Stimulated activated CD8-positive, alpha-beta memory T cell treated with anti-CD3 and anti-CD28 coated beads, Interleukin-15, amount 100 ng/mL, for 48 hours (primary cell): ENCODE measurements at regions not wholly inside any gene's neighbourhood (a gene's known extent, or its start where the extent isn't known, plus 50 kb on each side); places are given as distances from the start of the nearest gene placed in this dataset.

Source experiments
- DNase-seq, 2 donors: peaks; one replicate each; pipeline ENCODE4 v3.0.0-alpha.2; 2020; ENCODE audit warnings: low read depth in 2 of 2

GRCh38 chr20:42020316-42020715, 402.1 kb upstream of the CHD6 start:
- no peak for DNase-seq

GRCh38 chr20:42018979-42019378, 400.8 kb upstream of the CHD6 start:
- DNase-seq, result no peak

- DNase-seq, result no peak
These were observed 391.9 kb upstream of the CHD6 start for GRCh38 chr20:42010090-42010489.

GRCh38 chr20:42007251-42007650, 389.1 kb upstream of the CHD6 start:
- DNase-seq, result no peak

- DNase-seq, result no peak
These were observed 387.0 kb upstream of the CHD6 start for GRCh38 chr20:42005211-42005610.

GRCh38 chr20:42003380-42003779, 385.2 kb upstream of the CHD6 start:
- DNase-seq, result no peak

GRCh38 chr20:41998539-41999341, 380.6 kb upstream of the CHD6 start:
- DNase-seq, result no peak

- no peak for DNase-seq
These were observed 378.8 kb upstream of the CHD6 start for GRCh38 chr20:41996951-41997350.

- no peak for DNase-seq
These were observed 374.3 kb upstream of the CHD6 start for GRCh38 chr20:41992481-41992880.

- no peak for DNase-seq
These were observed 373.2 kb upstream of the CHD6 start for GRCh38 chr20:41991412-41991811.

- DNase-seq, result no peak
These were observed 371.9 kb upstream of the CHD6 start for GRCh38 chr20:41989935-41990635.

GRCh38 chr20:41989039-41989679, 371.0 kb upstream of the CHD6 start:
- no peak for DNase-seq

GRCh38 chr20:41984031-41984430, 365.9 kb upstream of the CHD6 start:
- DNase-seq, result no peak

- DNase-seq, result no peak
These were observed 365.0 kb upstream of the CHD6 start for GRCh38 chr20:41983159-41983558.

- no peak for DNase-seq
These were observed 363.6 kb upstream of the CHD6 start for GRCh38 chr20:41981746-41982145.

- DNase-seq, result no peak
These were observed 360.7 kb upstream of the CHD6 start for GRCh38 chr20:41978875-41979274.

- no peak for DNase-seq
These were observed 360.1 kb upstream of the CHD6 start for GRCh38 chr20:41978246-41978790.

GRCh38 chr20:41969656-41970055, 351.5 kb upstream of the CHD6 start:
- DNase-seq, result no peak

GRCh38 chr20:41960166-41960565, 342.0 kb upstream of the CHD6 start:
- DNase-seq, result no peak

- DNase-seq, result no peak
These were observed 340.2 kb upstream of the CHD6 start for GRCh38 chr20:41958391-41958790.

GRCh38 chr20:41956338-41957074, 338.3 kb upstream of the CHD6 start:
- no peak for DNase-seq

GRCh38 chr20:41952166-41952565, 334.0 kb upstream of the CHD6 start:
- DNase-seq, result no peak
